ENCODE measurements at regions not wholly inside any gene's neighbourhood (a gene's known extent, or its start where the extent isn't known, plus 50 kb on each side); places are given as distances from the start of the nearest gene placed in this dataset.

- TF ChIP-seq JUNB (IDR thresholded peaks at IDR 0.05): no peak
- no peak for TF ChIP-seq RNF2 (IDR thresholded peaks at IDR 0.05; ENCODE audit: borderline replicate concordance, low read depth)
- no peak for TF ChIP-seq POLR2A (IDR thresholded peaks at IDR 0.05; ENCODE audit: low read length)
- TF ChIP-seq CTCF (IDR thresholded peaks at IDR 0.05): no peak
- TF ChIP-seq MAZ (IDR thresholded peaks at IDR 0.05; ENCODE audit: borderline replicate concordance, low read depth, low read length): no peak
- no peak for TF ChIP-seq MAFK (IDR thresholded peaks at IDR 0.05; ENCODE audit: partially characterized antibody)
- TF ChIP-seq RAD21 (conservative IDR thresholded peaks at IDR 0.05 in 1 of 2, IDR thresholded peaks at IDR 0.05 in 1 of 2): no peak
- no peak for TF ChIP-seq CHD2 (IDR thresholded peaks at IDR 0.05; ENCODE audit: low read length, partially characterized antibody)
- TF ChIP-seq NFE2L2 (conservative IDR thresholded peaks at IDR 0.05; ENCODE audit: low read length): no peak
- TF ChIP-seq HOXA7 (CRISPR knock-in tag; IDR thresholded peaks at IDR 0.05): no peak
- no peak for TF ChIP-seq ZNF302 (CRISPR knock-in tag; IDR thresholded peaks at IDR 0.05)
- TF ChIP-seq SREBF2 (IDR thresholded peaks at IDR 0.05): no peak
- TF ChIP-seq USF2 (IDR thresholded peaks at IDR 0.05): no peak
- no peak for TF ChIP-seq HMGXB4 (CRISPR knock-in tag; IDR thresholded peaks at IDR 0.05; ENCODE audit: borderline replicate concordance)
Measured at GRCh38 chr3:5523125-5523524, 335.6 kb downstream of the EDEM1 start.

Data from A549 (cell line).